B cell (primary cell): ENCODE measurements at regions not wholly inside any gene's neighbourhood (a gene's known extent, or its start where the extent isn't known, plus 50 kb on each side); places are given as distances from the start of the nearest gene placed in this dataset.

Experiments used
- ATAC-seq: fragments of 200-7000 bp; cut with Tn5 transposase; one replicate; pipeline ENCODE4 v1.10.0; 2021; ENCODE audit warnings: low read depth, mild to moderate bottlenecking, moderate number of reproducible peaks, moderate library complexity
- CTCF ChIA-PET: fragments of 350-600 bp; sonication (Branson Sonifier 250); formaldehyde crosslinking; loops from one replicate; lab custom pipeline; 2021; ENCODE audit warnings: antibody characterized with exemption, inconsistent platforms; lab: Charles Lee
- POLR2A ChIA-PET: fragments of 350-600 bp; sonication (Branson Sonifier 250); formaldehyde crosslinking; loops from one replicate; lab custom pipeline; 2021; ENCODE audit warnings: antibody characterized with exemption; lab: Charles Lee
- DNase-seq: peaks from one replicate; pipeline ENCODE4 v3.0.0; 2013
- H2AFZ ChIP-seq: 2 replicates; pipeline ENCODE4 v1.6.1; 2012; ENCODE audit warnings: mild to moderate bottlenecking, low read depth, low read length; ENCODE audit not compliant: insufficient read depth, poor library complexity, severe bottlenecking
- H3K27ac ChIP-seq, 2 donors: 1 replicate in 1 of 2; 2 replicates in 1 of 2; pipeline ENCODE4 v1.5.1; 2012 to 2013; ENCODE audit warnings: low read length in 2 of 2, mild to moderate bottlenecking in 2 of 2, moderate library complexity in 1 of 2
- H3K27me3 ChIP-seq, 4 experiments: fragments of 200-600 bp in 1 of 4; sonication (generic) in 1 of 4; replicated peaks in 1 of 4; 1 replicate in 2 of 4; 2 replicates in 2 of 4; pipeline versions ENCODE4 v1.6.1 to v1.7.0; 2013 to 2016; ENCODE audit warnings: low read length in 3 of 4, mild to moderate bottlenecking in 2 of 4, mixed read lengths in 1 of 4, moderate library complexity in 1 of 4; ENCODE audit not compliant: insufficient read depth in 4 of 4, control insufficient read depth in 3 of 4; ENCODE audit errors: control extremely low read depth in 1 of 4
- H3K36me3 ChIP-seq, 2 experiments: replicated peaks in 1 of 2; 1 replicate in 1 of 2; 2 replicates in 1 of 2; pipeline versions ENCODE4 v1.6.1 to v1.7.1; 2013; ENCODE audit warnings: low read length in 1 of 2; ENCODE audit not compliant: insufficient read depth in 2 of 2, control insufficient read depth in 1 of 2; ENCODE audit errors: control extremely low read depth in 1 of 2, extremely low read depth in 1 of 2
- H3K4me1 ChIP-seq, 2 donors: fragments of 200-600 bp in 1 of 2; sonication (generic) in 1 of 2; 1 replicate in 1 of 2; 2 replicates in 1 of 2; pipeline versions ENCODE4 v1.5.1 to v1.6.1; 2013 to 2017; ENCODE audit warnings: low read length in 2 of 2; ENCODE audit not compliant: control insufficient read depth in 2 of 2, insufficient read depth in 2 of 2
- H3K4me2 ChIP-seq: replicated peaks from 2 replicates; pipeline ENCODE3; 2012; ENCODE audit warnings: mild to moderate bottlenecking, low read depth, low read length; ENCODE audit not compliant: poor library complexity, severe bottlenecking
- H3K4me3 ChIP-seq, 5 experiments: fragments of 200-600 bp in 1 of 5; sonication (generic) in 1 of 5; 1 replicate in 3 of 5; 2 replicates in 2 of 5; pipeline versions ENCODE4 v1.5.1 to v1.7.0; 2011 to 2016; ENCODE audit warnings: low read length in 4 of 5, mild to moderate bottlenecking in 4 of 5, low read depth in 2 of 5, control low read depth in 1 of 5, moderate library complexity in 1 of 5; ENCODE audit not compliant: insufficient read depth in 1 of 5; ENCODE audit errors: control extremely low read depth in 1 of 5, extremely low read depth in 1 of 5
- H3K79me2 ChIP-seq: fragments of 200-600 bp; sonication (generic); one replicate; pipeline ENCODE4 v1.6.0; 2016; ENCODE audit warnings: low read length; ENCODE audit not compliant: control insufficient read depth, insufficient read depth
- H3K9ac ChIP-seq: fragments of 200-600 bp; sonication (generic); 2 replicates; pipeline ENCODE4 v1.6.1; 2017; ENCODE audit warnings: mild to moderate bottlenecking, low read length, moderate library complexity
- H3K9me3 ChIP-seq, 3 donors: one replicate each; pipeline versions ENCODE4 v1.6.1 to v1.7.1; 2013; ENCODE audit warnings: low read length in 2 of 3; ENCODE audit not compliant: control insufficient read depth in 2 of 3, insufficient read depth in 1 of 3; ENCODE audit errors: control extremely low read depth in 1 of 3
- H4K20me1 ChIP-seq: 2 replicates; pipeline ENCODE4 v1.6.0; 2012; ENCODE audit warnings: mild to moderate bottlenecking, low read length; ENCODE audit not compliant: insufficient read depth, control insufficient read depth, poor library complexity, severe bottlenecking
- H3K27ac Mint-ChIP-seq: one replicate; pipeline ENCODE4 v1.8.0; 2021; ENCODE audit warnings: mixed read lengths
- H3K27me3 Mint-ChIP-seq: one replicate; pipeline ENCODE4 v1.8.0; 2021; ENCODE audit warnings: mixed read lengths
- H3K4me1 Mint-ChIP-seq: one replicate; pipeline ENCODE4 v1.8.0; 2021; ENCODE audit warnings: mixed read lengths
- H3K4me3 Mint-ChIP-seq: one replicate; pipeline ENCODE4 v1.8.0; 2021; ENCODE audit warnings: mixed read lengths
- H3K9me3 Mint-ChIP-seq: one replicate; pipeline ENCODE4 v1.8.0; 2022; ENCODE audit warnings: mixed read lengths; ENCODE audit not compliant: insufficient read depth
- CTCF ChIP-seq: fragments of 200-600 bp; IDR thresholded peaks from one replicate; pipeline ENCODE4 v1.8.0; 2022; ENCODE audit warnings: antibody characterized with exemption, mild to moderate bottlenecking
- EZH2 ChIP-seq: IDR thresholded peaks from 2 replicates; pipeline ENCODE4 v1.6.1; 2012; ENCODE audit warnings: borderline replicate concordance, low read depth, mild to moderate bottlenecking, moderate library complexity, low read length; ENCODE audit not compliant: insufficient read depth, poor library complexity, severe bottlenecking
- WGBS: methylation state at CpG from one replicate; pipeline ENCODE4 v1.1.5; 2013; ENCODE audit warnings: missing lambda C conversion rate; ENCODE audit not compliant: insufficient coverage; 5-methylcytosine and 5-hydroxymethylcytosine counted together
- intact Hi-C: fragments of 100-400 bp; cut with micrococcal nuclease; formaldehyde crosslinking; loops from one replicate; pipeline ENCODE4 v1.10.0; 2022

- H3K9me3 ChIP-seq, result peaks cover 0 to 4% (median 0%) of the 10 kb centered on the region in 3 donors
- no peaks in the 10 kb centered on the region for H3K9me3 Mint-ChIP-seq
- ChIA-PET CTCF (no interaction called here), POLR2A (interaction anchor here (0.7 kb wide), 1 partner anchor 120 kb away, joined by 3 read pairs; no protein-coding TSS in a partner anchor)
- no peaks in the 10 kb centered on the region for H4K20me1 ChIP-seq
- intact Hi-C loops, result no loop called here
- no peak overlapping the region for H3K4me2 ChIP-seq
- H3K4me1 Mint-ChIP-seq, result peaks cover 6% of the 10 kb centered on the region
- H3K4me3 ChIP-seq, result no peak overlapping the region
- peaks cover 0 to 10% of the 10 kb centered on the region in 2 donors for H3K4me1 ChIP-seq
- no peak overlapping the region for H3K9ac ChIP-seq
- H3K79me2 ChIP-seq, result no peaks in the 10 kb centered on the region
- H3K4me3 Mint-ChIP-seq, result no peak overlapping the region
- no peak overlapping the region for H3K27ac Mint-ChIP-seq
- H3K27ac ChIP-seq, result no peak overlapping the region
- H3K27me3 ChIP-seq, result no peaks in the 10 kb centered on the region
- H2AFZ ChIP-seq, result no peak overlapping the region
- ATAC-seq (no peak), DNase-seq (no peak)
- TF ChIP-seq EZH2 (no peak), CTCF (no peak)
- no peaks in the 10 kb centered on the region for H3K27me3 Mint-ChIP-seq
- WGBS, result 94% methylated on average over 6 of the region's 6 CpGs
- H3K36me3 ChIP-seq, result no peaks in the 10 kb centered on the region
Measured at GRCh38 chr10:71902351-71902750, 51.3 kb upstream of the PSAP start.
